AG10803 (cell line): ENCODE measurements at regions not wholly inside any gene's neighbourhood (a gene's known extent, or its start where the extent isn't known, plus 50 kb on each side); places are given as distances from the start of the nearest gene placed in this dataset.
"Not testable (repeated sequence)": the region's sequence is repeated elsewhere in the genome, so short reads cannot be mapped to it uniquely, and the experiment has no call there.

Experiments
- DNase-seq: peaks from one replicate; pipeline ENCODE4 v3.0.0; 2010; ENCODE audit warnings: low read depth
- H3K4me3 ChIP-seq: 2 replicates; pipeline ENCODE4 v1.5.1; 2011; ENCODE audit warnings: mild to moderate bottlenecking, low read length, control low read depth
- CTCF ChIP-seq: conservative IDR thresholded peaks from 2 replicates; pipeline ENCODE4 v1.5.1; 2011; ENCODE audit warnings: mild to moderate bottlenecking, low read length, control low read depth, inconsistent platforms

GRCh38 chr1:181314959-181315358, 168.4 kb upstream of the CACNA1E start:
- H3K4me3 ChIP-seq, result no peak overlapping the region
- TF ChIP-seq CTCF, result no peak
- DNase-seq, result no peak

- H3K4me3 ChIP-seq, result no peak overlapping the region
- TF ChIP-seq CTCF, result no peak
- no peak for DNase-seq
Measured at GRCh38 chr1:181317261-181317930, 165.9 kb upstream of the CACNA1E start.

GRCh38 chr1:181318022-181318857, 165.1 kb upstream of the CACNA1E start:
- DNase-seq, result no peak
- H3K4me3 ChIP-seq, result no peak overlapping the region

GRCh38 chr1:181318858-181319235, 164.5 kb upstream of the CACNA1E start:
- DNase-seq, result no peak
- no peak overlapping the region for H3K4me3 ChIP-seq
- TF ChIP-seq CTCF, result no peak

More at GRCh38 chr1:181318022-181318857, 165.1 kb upstream of the CACNA1E start:
- no peak for TF ChIP-seq CTCF

- no peak for DNase-seq
- no peak for TF ChIP-seq CTCF
- no peak overlapping the region for H3K4me3 ChIP-seq
Measured at GRCh38 chr1:181319907-181320306, 163.4 kb upstream of the CACNA1E start.

- DNase-seq, result no peak
- TF ChIP-seq CTCF, result no peak
- H3K4me3 ChIP-seq, result no peak overlapping the region
Measured at GRCh38 chr1:181324797-181325616, 158.3 kb upstream of the CACNA1E start.

- H3K4me3 ChIP-seq, DNase-seq: not testable (repeated sequence)
Measured at GRCh38 chr1:181325765-181326164, 157.6 kb upstream of the CACNA1E start.
